ENCODE measurements at regions not wholly inside any gene's neighbourhood (a gene's known extent, or its start where the extent isn't known, plus 50 kb on each side); places are given as distances from the start of the nearest gene placed in this dataset.

DNA sequence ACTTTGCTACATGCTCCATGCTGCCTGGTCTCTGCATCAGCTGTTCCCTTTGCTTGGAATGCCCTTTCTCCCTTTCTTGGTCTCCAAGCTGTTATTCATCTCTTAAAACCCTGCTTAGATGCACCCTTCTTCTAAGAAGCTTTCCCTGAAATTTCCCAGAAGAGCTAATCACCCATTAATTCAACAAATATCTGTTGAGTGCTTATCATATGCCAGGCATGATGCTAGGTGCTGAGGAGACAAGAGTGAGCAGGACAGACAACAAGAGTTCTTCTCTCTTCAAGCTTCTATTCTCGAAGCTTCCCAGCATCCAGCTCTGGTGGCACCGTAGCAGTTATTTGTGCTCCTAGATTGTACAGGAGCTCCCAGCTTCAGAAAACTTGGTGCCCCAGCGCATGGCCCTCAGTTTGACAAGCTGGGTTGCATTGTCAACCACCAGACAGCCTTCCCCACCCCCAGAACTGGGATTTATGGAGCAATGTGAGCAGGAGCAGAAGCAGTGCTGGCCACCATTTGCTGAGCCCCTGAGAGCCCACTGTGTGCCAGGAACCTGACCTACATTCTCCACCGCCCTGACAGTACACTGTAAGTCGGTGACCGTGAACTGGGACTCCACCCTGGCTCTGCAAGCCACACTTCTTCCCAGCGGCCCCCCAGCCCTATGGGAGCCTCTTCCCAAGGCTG lies 68.0 kb upstream of the ACOT11 start:
- no peak overlapping the region for H3K4me2 ChIP-seq (ENCODE audit: low read length)
- H3K9ac ChIP-seq (ENCODE audit: low read length): no peak overlapping the region
- H4K20me1 ChIP-seq (ENCODE audit: insufficient read depth): no peaks in the 10 kb centered on the region
- ATAC-seq: no peak
- no peaks in the 10 kb centered on the region for H3K27me3 ChIP-seq (ENCODE audit: insufficient read depth, low read length)
- no peak for TF ChIP-seq SP1 (IDR thresholded peaks at IDR 0.05; ENCODE audit: low read depth)
- no peak for TF ChIP-seq ZNF274 (IDR thresholded peaks at IDR 0.05; ENCODE audit: low read depth, low read length)
- no peak for TF ChIP-seq ZBTB33 (IDR thresholded peaks at IDR 0.05; ENCODE audit: extremely low read depth, insufficient replicate concordance, low read length)
- no peak for TF ChIP-seq JUND (IDR thresholded peaks at IDR 0.05)
- no peak for TF ChIP-seq POLR2AphosphoS5 (IDR thresholded peaks at IDR 0.05; ENCODE audit: low read depth, low read length)
- TF ChIP-seq EGR1 (IDR thresholded peaks at IDR 0.05; ENCODE audit: low read depth): no peak
- TF ChIP-seq POLR2A (IDR thresholded peaks at IDR 0.05; ENCODE audit: borderline replicate concordance, extremely low read depth, insufficient read depth, insufficient read length): no peak
- TF ChIP-seq CBX3 (IDR thresholded peaks at IDR 0.05; ENCODE audit: low read depth): no peak
- TF ChIP-seq EZH2 (IDR thresholded peaks at IDR 0.05): no peak
- TF ChIP-seq YY1 (IDR thresholded peaks at IDR 0.05; ENCODE audit: extremely low read depth, insufficient replicate concordance, low read depth, low read length): no peak
- no peak for TF ChIP-seq SIN3A (IDR thresholded peaks at IDR 0.05; ENCODE audit: low read depth)
- TF ChIP-seq, protein P1, sequence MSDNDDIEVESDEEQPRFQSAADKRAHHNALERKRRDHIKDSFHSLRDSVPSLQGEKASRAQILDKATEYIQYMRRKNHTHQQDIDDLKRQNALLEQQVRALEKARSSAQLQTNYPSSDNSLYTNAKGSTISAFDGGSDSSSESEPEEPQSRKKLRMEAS (IDR thresholded peaks at IDR 0.05): no peak
- no peak for TF ChIP-seq ELF1 (IDR thresholded peaks at IDR 0.05; ENCODE audit: borderline replicate concordance, low read depth)
- no peak for TF ChIP-seq CEBPB (IDR thresholded peaks at IDR 0.05; ENCODE audit: low read depth)
- no peak for TF ChIP-seq EZH2phosphoT487 (IDR thresholded peaks at IDR 0.05; ENCODE audit: borderline replicate concordance)
- no peaks in the 10 kb centered on the region for H3K79me2 ChIP-seq (ENCODE audit: insufficient read depth, low read length)
- intact Hi-C loops (cut with micrococcal nuclease): loop anchor here (10.0 kb wide), 1 partner anchor 625 kb away; no protein-coding TSS in a partner anchor
- no peak for DNase-seq (ENCODE audit: low read depth, low spot score)
- RAD21 ChIA-PET (ENCODE audit: low non-redundant PET in 1 of 2, low total read pairs in 2 of 2, uncharacterized antibody in 2 of 2, unreplicated experiment in 2 of 2): no interaction called here
- BruUV-seq (replicated peaks): no TSS peak
- H3K36me3 ChIP-seq (ENCODE audit: control insufficient read depth in 1 of 2, insufficient read depth in 2 of 2, low read length in 2 of 2): no peaks in the 10 kb centered on the region
- no peaks in the 10 kb centered on the region for H3K9me2 ChIP-seq (ENCODE audit: insufficient read depth)
- CTCF ChIA-PET: no interaction called here
- no peaks in the 10 kb centered on the region for H3K9me3 ChIP-seq (ENCODE audit: control insufficient read depth in 1 of 2, insufficient read depth in 1 of 2, low read depth in 1 of 2, low read length in 2 of 2)
- H3K4me1 ChIP-seq (ENCODE audit: control insufficient read depth in 1 of 2, insufficient read depth in 2 of 2, low read length in 2 of 2): no peaks in the 10 kb centered on the region; a peak in 1 of 4 replicates
- no peak overlapping the region for H3K4me3 ChIP-seq (replicated peaks in 1 of 2; ENCODE audit: low read depth in 1 of 2, low read length in 2 of 2)
- H2AFZ ChIP-seq (ENCODE audit: low read depth, low read length, poor library complexity, severe bottlenecking): no peak overlapping the region
- POLR2A ChIA-PET: no interaction called here
- H3K27ac ChIP-seq (ENCODE audit: low read depth, low read length): no peak overlapping the region
